Liver (tissue), 7 donors: ENCODE measurements at regions not wholly inside any gene's neighbourhood (a gene's known extent, or its start where the extent isn't known, plus 50 kb on each side); places are given as distances from the start of the nearest gene placed in this dataset.

Experiments used
- DNase-seq: peaks from one replicate; pipeline ENCODE4 v3.0.0-alpha.2; 2017; ENCODE audit warnings: low spot score
- H3K27ac ChIP-seq, 2 donors: one replicate each; pipeline ENCODE4 v1.7.0; 2013; ENCODE audit warnings: inconsistent platforms in 2 of 2, low read length in 2 of 2, control low read depth in 1 of 2, low read depth in 1 of 2, mild to moderate bottlenecking in 1 of 2
- H3K27me3 ChIP-seq, 4 donors: one replicate each; pipeline versions ENCODE4 v1.6.1 to v1.7.0; 2013; ENCODE audit warnings: low read length in 3 of 4, inconsistent platforms in 1 of 4, mild to moderate bottlenecking in 1 of 4, moderate library complexity in 1 of 4; ENCODE audit not compliant: control insufficient read depth in 4 of 4, insufficient read depth in 4 of 4
- H3K36me3 ChIP-seq, 4 donors: one replicate each; pipeline versions ENCODE4 v1.6.1 to v1.7.0; 2013; ENCODE audit warnings: low read length in 3 of 4, mild to moderate bottlenecking in 3 of 4, low read depth in 1 of 4, moderate library complexity in 1 of 4; ENCODE audit not compliant: control insufficient read depth in 4 of 4, insufficient read depth in 3 of 4
- H3K4me1 ChIP-seq, 4 donors: one replicate each; pipeline versions ENCODE4 v1.6.1 to v1.7.0; 2013; ENCODE audit warnings: low read length in 3 of 4, mild to moderate bottlenecking in 3 of 4, moderate library complexity in 1 of 4; ENCODE audit not compliant: control insufficient read depth in 4 of 4, insufficient read depth in 4 of 4
- H3K4me3 ChIP-seq, 3 donors: one replicate each; pipeline versions ENCODE4 v1.6.1 to v1.7.0; 2013; ENCODE audit warnings: low read length in 3 of 3, control low read depth in 1 of 3, low read depth in 1 of 3, mild to moderate bottlenecking in 1 of 3
- H3K9ac ChIP-seq, 2 donors: one replicate each; pipeline ENCODE4 v1.7.0; 2013; ENCODE audit warnings: low read length in 2 of 2, mild to moderate bottlenecking in 2 of 2, moderate library complexity in 2 of 2, control low read depth in 1 of 2, low read depth in 1 of 2
- H3K9me3 ChIP-seq, 4 donors: one replicate each; pipeline versions ENCODE4 v1.6.1 to v1.7.0; 2013; ENCODE audit warnings: low read length in 3 of 4; ENCODE audit not compliant: control insufficient read depth in 4 of 4
- EGR1 ChIP-seq, 2 donors: IDR thresholded peaks; 2 replicates each; pipeline ENCODE4 v1.6.1; 2016 to 2018; ENCODE audit warnings: antibody characterized with exemption in 2 of 2, low read depth in 2 of 2
- FOXA1 ChIP-seq: IDR thresholded peaks from 2 replicates; pipeline ENCODE4 v1.6.1; 2016; ENCODE audit warnings: antibody characterized with exemption
- GABPA ChIP-seq, 2 donors: IDR thresholded peaks in 1 of 2; conservative IDR thresholded peaks in 1 of 2; 2 replicates each; pipeline ENCODE4 v1.6.1; 2016; ENCODE audit warnings: antibody characterized with exemption in 2 of 2, mild to moderate bottlenecking in 1 of 2, moderate library complexity in 1 of 2
- HNF4A ChIP-seq, 2 donors: conservative IDR thresholded peaks; 2 replicates each; pipeline ENCODE4 v1.6.1; 2016; ENCODE audit warnings: antibody characterized with exemption in 2 of 2, mild to moderate bottlenecking in 2 of 2
- HNF4G ChIP-seq: IDR thresholded peaks from 2 replicates; pipeline ENCODE4 v1.6.1; 2016; ENCODE audit warnings: antibody characterized with exemption
- JUND ChIP-seq, 2 donors: IDR thresholded peaks; 2 replicates each; pipeline ENCODE4 v1.6.1; 2016; ENCODE audit warnings: antibody characterized with exemption in 2 of 2
- NR2F2 ChIP-seq: IDR thresholded peaks from 2 replicates; pipeline ENCODE4 v1.6.1; 2016; ENCODE audit warnings: antibody characterized with exemption
- RAD21 ChIP-seq, 2 donors: IDR thresholded peaks; 2 replicates each; pipeline ENCODE4 v1.6.1; 2016; ENCODE audit warnings: antibody characterized with exemption in 2 of 2, mild to moderate bottlenecking in 2 of 2
- RXRA ChIP-seq, 2 donors: IDR thresholded peaks; 2 replicates each; pipeline ENCODE4 v1.6.1; 2017 to 2018; ENCODE audit warnings: antibody characterized with exemption in 2 of 2, mild to moderate bottlenecking in 1 of 2
- SP1 ChIP-seq: IDR thresholded peaks from 2 replicates; pipeline ENCODE4 v1.6.1; 2018; ENCODE audit warnings: antibody characterized with exemption, mild to moderate bottlenecking
- TAF1 ChIP-seq: conservative IDR thresholded peaks from 2 replicates; pipeline ENCODE4 v1.6.1; 2016; ENCODE audit warnings: antibody characterized with exemption, mild to moderate bottlenecking
- YY1 ChIP-seq: IDR thresholded peaks from 2 replicates; pipeline ENCODE4 v1.6.1; 2016; ENCODE audit warnings: antibody characterized with exemption, mild to moderate bottlenecking
- WGBS: extraction: QIAGEN DNeasy Blood & Tissue Kit; methylation state at CpG from one replicate; pipeline ENCODE4 v1.1.7; 2013; 5-methylcytosine and 5-hydroxymethylcytosine counted together
- TF ChIP-seq, protein P1 (sequence below): IDR thresholded peaks from 2 replicates; pipeline ENCODE4 v1.6.1; 2016; ENCODE audit warnings: antibody characterized with exemption
- TF ChIP-seq, protein P2 (sequence below): IDR thresholded peaks from 2 replicates; pipeline ENCODE4 v1.6.1; 2016; ENCODE audit warnings: antibody characterized with exemption, mild to moderate bottlenecking
- TF ChIP-seq, protein P3 (sequence below): IDR thresholded peaks from 2 replicates; pipeline ENCODE4 v1.6.1; 2016; ENCODE audit warnings: antibody characterized with exemption
- donor health status: healthy.
- donor health status: healthy.
- donor health status: healthy.
- donor health status: healthy.

DNA sequence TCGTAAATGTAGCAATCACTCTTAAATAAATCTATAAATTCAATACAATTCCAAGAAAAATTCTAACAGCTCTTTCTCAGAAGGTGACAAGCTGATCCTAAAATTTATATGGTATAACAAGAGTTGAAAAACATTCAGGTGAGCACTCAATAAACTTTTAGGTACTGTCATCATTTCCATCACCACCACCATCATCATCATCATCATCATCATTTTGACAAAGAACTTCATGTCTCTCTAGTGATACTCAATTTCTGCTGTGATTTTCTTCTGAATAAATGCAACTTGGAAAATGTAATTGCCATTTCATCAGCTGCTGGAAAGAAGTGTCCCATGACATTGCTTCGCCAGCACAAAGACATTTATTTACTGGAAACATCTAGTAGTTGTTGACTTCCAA, 222.9 kb upstream of the IRX5 start:
- no peak for DNase-seq
- Histone ChIP-seq H3K27ac (no peak overlapping the region), H3K4me1 (no peaks in the 10 kb centered on the region), H3K27me3 (no peaks in the 10 kb centered on the region), H3K9ac (no peak overlapping the region), H3K4me3 (no peak overlapping the region), H3K9me3 (no peaks in the 10 kb centered on the region), H3K36me3 (no peaks in the 10 kb centered on the region)
- TF ChIP-seq, protein P1, sequence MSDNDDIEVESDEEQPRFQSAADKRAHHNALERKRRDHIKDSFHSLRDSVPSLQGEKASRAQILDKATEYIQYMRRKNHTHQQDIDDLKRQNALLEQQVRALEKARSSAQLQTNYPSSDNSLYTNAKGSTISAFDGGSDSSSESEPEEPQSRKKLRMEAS: no peak
- no peak for TF ChIP-seq SP1
- TF ChIP-seq RXRA (IDR thresholded peaks at IDR 0.05): no peak
- WGBS: 90% methylated on average over 2 of the region's 2 CpGs

DNA sequence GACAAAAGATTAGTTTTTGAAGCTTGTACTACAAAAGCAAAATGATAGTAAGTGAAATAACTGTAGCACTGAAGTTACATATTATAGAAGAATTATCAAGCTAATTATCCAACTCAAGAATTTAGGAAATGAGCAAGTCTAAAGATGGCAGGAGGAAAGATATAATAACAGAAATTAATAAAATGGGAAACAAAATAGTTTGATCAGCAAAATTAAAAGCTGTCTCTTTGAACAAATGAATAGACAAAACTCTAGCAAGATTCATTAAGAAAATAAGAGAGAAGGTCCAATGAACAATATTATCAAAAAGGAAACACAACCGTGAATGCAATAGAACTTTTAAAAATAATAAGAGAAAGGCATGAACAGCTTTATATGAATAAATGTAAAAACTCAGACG, 224.3 kb upstream of the IRX5 start:
- no peaks in the 10 kb centered on the region for H3K27me3 ChIP-seq
- H3K4me1 ChIP-seq: no peaks in the 10 kb centered on the region
- H3K9me3 ChIP-seq: peaks cover 0 to 5% (median 1%) of the 10 kb centered on the region in 4 donors
- no peak for DNase-seq
- no peak overlapping the region for H3K4me3 ChIP-seq
- 77% methylated on average over 2 of the region's 2 CpGs for WGBS
- TF ChIP-seq GABPA (IDR thresholded peaks at IDR 0.05 in 1 of 2, conservative IDR thresholded peaks at IDR 0.05 in 1 of 2) (no peak), TAF1 (no peak), RXRA (IDR thresholded peaks at IDR 0.05) (no peak), HNF4A (conservative IDR thresholded peaks at IDR 0.05) (no peak), RAD21 (IDR thresholded peaks at IDR 0.05) (no peak), JUND (IDR thresholded peaks at IDR 0.05) (no peak), EGR1 (IDR thresholded peaks at IDR 0.05; ENCODE audit: low read depth in 2 of 2) (no peak), HNF4G (no peak)
- TF ChIP-seq, protein P2, sequence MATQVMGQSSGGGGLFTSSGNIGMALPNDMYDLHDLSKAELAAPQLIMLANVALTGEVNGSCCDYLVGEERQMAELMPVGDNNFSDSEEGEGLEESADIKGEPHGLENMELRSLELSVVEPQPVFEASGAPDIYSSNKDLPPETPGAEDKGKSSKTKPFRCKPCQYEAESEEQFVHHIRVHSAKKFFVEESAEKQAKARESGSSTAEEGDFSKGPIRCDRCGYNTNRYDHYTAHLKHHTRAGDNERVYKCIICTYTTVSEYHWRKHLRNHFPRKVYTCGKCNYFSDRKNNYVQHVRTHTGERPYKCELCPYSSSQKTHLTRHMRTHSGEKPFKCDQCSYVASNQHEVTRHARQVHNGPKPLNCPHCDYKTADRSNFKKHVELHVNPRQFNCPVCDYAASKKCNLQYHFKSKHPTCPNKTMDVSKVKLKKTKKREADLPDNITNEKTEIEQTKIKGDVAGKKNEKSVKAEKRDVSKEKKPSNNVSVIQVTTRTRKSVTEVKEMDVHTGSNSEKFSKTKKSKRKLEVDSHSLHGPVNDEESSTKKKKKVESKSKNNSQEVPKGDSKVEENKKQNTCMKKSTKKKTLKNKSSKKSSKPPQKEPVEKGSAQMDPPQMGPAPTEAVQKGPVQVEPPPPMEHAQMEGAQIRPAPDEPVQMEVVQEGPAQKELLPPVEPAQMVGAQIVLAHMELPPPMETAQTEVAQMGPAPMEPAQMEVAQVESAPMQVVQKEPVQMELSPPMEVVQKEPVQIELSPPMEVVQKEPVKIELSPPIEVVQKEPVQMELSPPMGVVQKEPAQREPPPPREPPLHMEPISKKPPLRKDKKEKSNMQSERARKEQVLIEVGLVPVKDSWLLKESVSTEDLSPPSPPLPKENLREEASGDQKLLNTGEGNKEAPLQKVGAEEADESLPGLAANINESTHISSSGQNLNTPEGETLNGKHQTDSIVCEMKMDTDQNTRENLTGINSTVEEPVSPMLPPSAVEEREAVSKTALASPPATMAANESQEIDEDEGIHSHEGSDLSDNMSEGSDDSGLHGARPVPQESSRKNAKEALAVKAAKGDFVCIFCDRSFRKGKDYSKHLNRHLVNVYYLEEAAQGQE: no peak
- TF ChIP-seq, protein P1: no peak
- TF ChIP-seq, protein P3, sequence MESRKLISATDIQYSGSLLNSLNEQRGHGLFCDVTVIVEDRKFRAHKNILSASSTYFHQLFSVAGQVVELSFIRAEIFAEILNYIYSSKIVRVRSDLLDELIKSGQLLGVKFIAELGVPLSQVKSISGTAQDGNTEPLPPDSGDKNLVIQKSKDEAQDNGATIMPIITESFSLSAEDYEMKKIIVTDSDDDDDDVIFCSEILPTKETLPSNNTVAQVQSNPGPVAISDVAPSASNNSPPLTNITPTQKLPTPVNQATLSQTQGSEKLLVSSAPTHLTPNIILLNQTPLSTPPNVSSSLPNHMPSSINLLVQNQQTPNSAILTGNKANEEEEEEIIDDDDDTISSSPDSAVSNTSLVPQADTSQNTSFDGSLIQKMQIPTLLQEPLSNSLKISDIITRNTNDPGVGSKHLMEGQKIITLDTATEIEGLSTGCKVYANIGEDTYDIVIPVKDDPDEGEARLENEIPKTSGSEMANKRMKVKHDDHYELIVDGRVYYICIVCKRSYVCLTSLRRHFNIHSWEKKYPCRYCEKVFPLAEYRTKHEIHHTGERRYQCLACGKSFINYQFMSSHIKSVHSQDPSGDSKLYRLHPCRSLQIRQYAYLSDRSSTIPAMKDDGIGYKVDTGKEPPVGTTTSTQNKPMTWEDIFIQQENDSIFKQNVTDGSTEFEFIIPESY: no peak
- no peaks in the 10 kb centered on the region for H3K36me3 ChIP-seq
- H3K27ac ChIP-seq: no peak overlapping the region
- H3K9ac ChIP-seq: no peak overlapping the region

DNA sequence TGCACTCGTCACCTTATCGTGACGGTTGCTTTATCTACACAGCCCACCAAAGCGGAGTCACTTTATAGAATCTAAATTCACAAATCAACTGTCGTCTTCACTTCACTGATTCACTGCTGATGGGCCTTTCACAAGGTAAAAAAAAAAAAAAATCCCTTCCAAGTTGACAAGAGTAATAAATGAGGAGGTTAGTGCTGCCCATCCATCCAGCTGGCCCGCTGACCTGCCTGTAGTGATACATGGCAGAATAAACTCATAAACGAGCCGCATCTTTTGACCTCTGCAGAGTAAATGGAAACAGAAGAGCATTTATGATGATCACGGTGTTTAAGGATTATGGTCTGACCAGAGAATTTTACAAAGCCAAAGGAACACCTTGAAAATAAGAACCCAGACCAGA, 227.3 kb upstream of the IRX5 start:
- 87% methylated on average over 9 of the region's 9 CpGs for WGBS

More for the DNA sequence above, 227.3 kb upstream of the IRX5 start:
- peaks cover 0 to 4% (median 0%) of the 10 kb centered on the region in 4 donors for H3K27me3 ChIP-seq
- no peak overlapping the region for H3K9ac ChIP-seq
- peaks cover 0 to 5% (median 4%) of the 10 kb centered on the region in 4 donors for H3K9me3 ChIP-seq
- DNase-seq: no peak
- H3K27ac ChIP-seq: no peak overlapping the region
- TF ChIP-seq, protein P3: no peak
- TF ChIP-seq GABPA (IDR thresholded peaks at IDR 0.05 in 1 of 2, conservative IDR thresholded peaks at IDR 0.05 in 1 of 2) (no peak), NR2F2 (no peak), JUND (IDR thresholded peaks at IDR 0.05) (no peak), FOXA1 (no peak), YY1 (no peak), HNF4G (no peak)
- TF ChIP-seq, protein P1: no peak
- H3K4me1 ChIP-seq: no peaks in the 10 kb centered on the region
- no peak overlapping the region for H3K4me3 ChIP-seq
- H3K36me3 ChIP-seq: no peaks in the 10 kb centered on the region
